Neural cell (in vitro differentiated cells): ENCODE measurements at regions not wholly inside any gene's neighbourhood (a gene's known extent, or its start where the extent isn't known, plus 50 kb on each side); places are given as distances from the start of the nearest gene placed in this dataset.

Source experiments
- CTCF ChIP-seq: fragments of 450-650 bp; IDR thresholded peaks from 2 replicates; pipeline ENCODE4 v1.5.1; 2014; ENCODE audit warnings: antibody characterized with exemption, mild to moderate bottlenecking, moderate library complexity; ENCODE audit not compliant: poor library complexity, severe bottlenecking
- EP300 ChIP-seq: fragments of 450-650 bp; conservative IDR thresholded peaks from 2 replicates; pipeline ENCODE4 v1.6.1; 2014; ENCODE audit warnings: antibody characterized with exemption, mild to moderate bottlenecking, moderate library complexity; ENCODE audit not compliant: poor library complexity, severe bottlenecking
- EZH2 ChIP-seq: fragments of 200-600, 300-800 bp; shearing (Covaris generic), sonication (generic); IDR thresholded peaks from 2 replicates; pipeline ENCODE4 v1.6.1; 2014; ENCODE audit warnings: antibody characterized with exemption, low read length, borderline replicate concordance, mild to moderate bottlenecking; ENCODE audit not compliant: insufficient read depth, poor library complexity, severe bottlenecking
- MXI1 ChIP-seq: fragments of 450-650 bp; conservative IDR thresholded peaks from 2 replicates; pipeline ENCODE4 v1.6.1; 2014; ENCODE audit warnings: antibody characterized with exemption, mild to moderate bottlenecking; ENCODE audit not compliant: poor library complexity, severe bottlenecking
- POLR2AphosphoS5 ChIP-seq: IDR thresholded peaks from 2 replicates; pipeline ENCODE4 v1.6.1; 2012
- RAD21 ChIP-seq: fragments of 450-650 bp; conservative IDR thresholded peaks from 2 replicates; pipeline ENCODE4 v1.6.1; 2014; ENCODE audit warnings: antibody characterized with exemption, mild to moderate bottlenecking, moderate library complexity
- REST ChIP-seq: IDR thresholded peaks from 2 replicates; pipeline ENCODE4 v1.6.1; 2012; ENCODE audit warnings: borderline replicate concordance
- SMC3 ChIP-seq: fragments of 450-650 bp; conservative IDR thresholded peaks from 2 replicates; pipeline ENCODE4 v1.6.1; 2014; ENCODE audit warnings: antibody characterized with exemption, mild to moderate bottlenecking, moderate library complexity; ENCODE audit not compliant: poor library complexity

GRCh38 chr6:168192195-168192900 is 113.3 kb upstream of the FRMD1 start:
- TF ChIP-seq CTCF (no peak), MXI1 (no peak), RAD21 (no peak), EP300 (no peak), SMC3 (no peak), POLR2AphosphoS5 (no peak), EZH2 (no peak), REST (no peak)
